ENCODE measurements at regions not wholly inside any gene's neighbourhood (a gene's known extent, or its start where the extent isn't known, plus 50 kb on each side); places are given as distances from the start of the nearest gene placed in this dataset.

- no peak for DNase-seq (ENCODE audit: low read depth)
- TF ChIP-seq CTCF (IDR thresholded peaks at IDR 0.05; ENCODE audit: insufficient read depth, low read depth, low read length, missing control alignments), result no peak
Measured at GRCh38 chr13:47213047-47213446, 316.2 kb upstream of the HTR2A start.

GRCh38 chr13:47211106-47211505 is 314.3 kb upstream of the HTR2A start:
- peak; percentile 54 for DNase-seq (ENCODE audit: low read depth)
- no peak for TF ChIP-seq CTCF (IDR thresholded peaks at IDR 0.05; ENCODE audit: insufficient read depth, low read depth, low read length, missing control alignments)
- no peak overlapping the region for H3K4me3 ChIP-seq (ENCODE audit: low read length)

More at GRCh38 chr13:47213047-47213446, 316.2 kb upstream of the HTR2A start:
- no peak overlapping the region for H3K4me3 ChIP-seq (ENCODE audit: low read length)

GRCh38 chr13:47206111-47206510 is 309.3 kb upstream of the HTR2A start:
- DNase-seq (ENCODE audit: low read depth), result no peak
- no peak for TF ChIP-seq CTCF (IDR thresholded peaks at IDR 0.05; ENCODE audit: insufficient read depth, low read depth, low read length, missing control alignments)
- H3K4me3 ChIP-seq (ENCODE audit: low read length), result no peak overlapping the region

GRCh38 chr13:47190696-47191305 is 293.9 kb upstream of the HTR2A start:
- no peak for TF ChIP-seq CTCF (IDR thresholded peaks at IDR 0.05; ENCODE audit: insufficient read depth, low read depth, low read length, missing control alignments)
- H3K4me3 ChIP-seq (ENCODE audit: low read length), result no peak overlapping the region
- DNase-seq (ENCODE audit: low read depth), result no peak

- peak; percentile 31 for DNase-seq (ENCODE audit: low read depth)
- H3K4me3 ChIP-seq (ENCODE audit: low read length), result no peak overlapping the region
- TF ChIP-seq CTCF (IDR thresholded peaks at IDR 0.05; ENCODE audit: insufficient read depth, low read depth, low read length, missing control alignments), result no peak
Measured at GRCh38 chr13:47188802-47189201, 291.9 kb upstream of the HTR2A start.

GRCh38 chr13:47186471-47186870 is 289.6 kb upstream of the HTR2A start:
- no peak for DNase-seq (ENCODE audit: low read depth)
- TF ChIP-seq CTCF (IDR thresholded peaks at IDR 0.05; ENCODE audit: insufficient read depth, low read depth, low read length, missing control alignments), result no peak
- no peak overlapping the region for H3K4me3 ChIP-seq (ENCODE audit: low read length)

- no peak for DNase-seq (ENCODE audit: low read depth)
- no peak overlapping the region for H3K4me3 ChIP-seq (ENCODE audit: low read length)
- TF ChIP-seq CTCF (IDR thresholded peaks at IDR 0.05; ENCODE audit: insufficient read depth, low read depth, low read length, missing control alignments), result no peak
Measured at GRCh38 chr13:47184321-47184720, 287.5 kb upstream of the HTR2A start.
